HepG2 (cell line): ENCODE measurements at regions not wholly inside any gene's neighbourhood (a gene's known extent, or its start where the extent isn't known, plus 50 kb on each side); places are given as distances from the start of the nearest gene placed in this dataset.
A peak's percentile ranks its signal among the peaks of the same experiment; 100 is the strongest.

ENCODE experiments used
- ATAC-seq: fragments of 200-7000 bp; cut with Tn5 transposase; 3 replicates; pipeline ENCODE4 v1.9.1; 2020; ENCODE audit warnings: mild to moderate bottlenecking, moderate library complexity
- BruUV-seq: library from RNA; stranded (reverse); fragments of 400-500 nt; replicated peaks from 2 replicates; lab custom pipeline; 2021; lab: Mats Ljungman, UMichigan
- CTCF ChIA-PET: fragments of 300-600 bp; formaldehyde crosslinking; extraction: SDS; loops from one replicate; lab custom pipeline; 2021; ENCODE audit warnings: low total read pairs, inconsistent platforms, low intra/inter-chr PET ratio; lab: Yijun Ruan, JAX
- POLR2A ChIA-PET: fragments of 350-600 bp; sonication (Branson Sonifier 250); formaldehyde crosslinking; loops from one replicate; lab custom pipeline; 2020; ENCODE audit warnings: antibody characterized with exemption, inconsistent platforms; lab: Yijun Ruan, JAX
- DNase-seq: peaks from one replicate; pipeline ENCODE4 v3.0.0-alpha.2; 2015; ENCODE audit warnings: low spot score
- FAIRE-seq: peaks from 3 replicates; lab custom pipeline; 2011; peaks lifted over from hg19 to GRCh38; lab: Jason Lieb, UNC
- H2AFZ ChIP-seq: one replicate; pipeline ENCODE4 v1.6.1; 2011; ENCODE audit warnings: low read length, inconsistent platforms
- H3K27ac ChIP-seq: fragments of 300-600 bp; 3 replicates; pipeline ENCODE4 v1.8.0; 2011; ENCODE audit warnings: mixed run types, mild to moderate bottlenecking, mixed read lengths, low read length, inconsistent platforms; ENCODE audit not compliant: insufficient read depth; ENCODE audit errors: extremely low read length
- H3K27me3 ChIP-seq, 2 experiments: fragments of 200-600 bp in 1 of 2; 2 replicates in 1 of 2; 3 replicates in 1 of 2; pipeline versions ENCODE4 v1.6.0 to v1.8.0; 2011; ENCODE audit warnings: low read length in 2 of 2, mild to moderate bottlenecking in 2 of 2, moderate library complexity in 2 of 2, inconsistent platforms in 1 of 2; ENCODE audit not compliant: insufficient read depth in 2 of 2, control insufficient read depth in 1 of 2
- H3K36me3 ChIP-seq, 2 experiments: fragments of 200-600 bp in 1 of 2; replicated peaks in 1 of 2; 2 replicates in 1 of 2; 3 replicates in 1 of 2; pipeline versions ENCODE4 v1.5.1 to v1.8.0; 2011; ENCODE audit warnings: low read length in 2 of 2, inconsistent platforms in 1 of 2; ENCODE audit not compliant: insufficient read depth in 2 of 2, control insufficient read depth in 1 of 2
- H3K4me1 ChIP-seq: 2 replicates; pipeline ENCODE4 v1.5.1; 2012; ENCODE audit warnings: low read length, inconsistent platforms; ENCODE audit not compliant: insufficient read depth
- H3K4me2 ChIP-seq: 2 replicates; pipeline ENCODE4 v1.6.0; 2011; ENCODE audit warnings: low read depth, low read length, inconsistent platforms
- H3K4me3 ChIP-seq, 3 experiments: fragments of 200-600 bp in 1 of 3; sonication (generic), shearing (Covaris generic) in 1 of 3; replicated peaks in 1 of 3; 2 replicates each; pipeline ENCODE4 v1.5.1; 2011 to 2016; ENCODE audit warnings: low read length in 3 of 3, inconsistent platforms in 2 of 3, low read depth in 2 of 3, mild to moderate bottlenecking in 2 of 3, control low read depth in 1 of 3, mixed read lengths in 1 of 3; ENCODE audit not compliant: insufficient read depth in 1 of 3
- H3K79me2 ChIP-seq: one replicate; pipeline ENCODE4 v1.6.1; 2011; ENCODE audit warnings: low read length, inconsistent platforms; ENCODE audit not compliant: insufficient read depth
- H3K9ac ChIP-seq: 2 replicates; pipeline ENCODE4 v1.6.0; 2011; ENCODE audit warnings: mild to moderate bottlenecking, low read depth, low read length, inconsistent platforms; ENCODE audit not compliant: insufficient read depth
- H3K9me3 ChIP-seq: 2 replicates; pipeline ENCODE4 v1.5.1; 2012; ENCODE audit warnings: mild to moderate bottlenecking, low read length
- H4K20me1 ChIP-seq: 2 replicates; pipeline ENCODE4 v1.6.0; 2011; ENCODE audit warnings: inconsistent platforms, mild to moderate bottlenecking, low read length, moderate library complexity; ENCODE audit not compliant: insufficient read depth
- ZGPAT ChIP-seq: IDR thresholded peaks from 2 replicates; pipeline ENCODE4 v1.6.1; 2016; ENCODE audit warnings: mild to moderate bottlenecking
- ZNF160 ChIP-seq: sonication (generic); formaldehyde crosslinking; IDR thresholded peaks from 2 replicates; pipeline ENCODE4 v1.8.0; 2022; ENCODE audit warnings: mild to moderate bottlenecking, inconsistent platforms, missing genetic modification reagents
- WGBS: methylation state at CpG from one replicate; pipeline ENCODE4 v1.1.6; 2017; ENCODE audit warnings: low lambda C conversion rate; 5-methylcytosine and 5-hydroxymethylcytosine counted together
- in situ Hi-C: cut with HindIII; loops from 2 replicates; pipeline ENCODE4 v1.10.0; 2017; ENCODE audit warnings: low pct_unique_long_range_greater_than_20kb; ENCODE audit not compliant: extremely low pct_ligation_motif_present
- intact Hi-C: fragments of 100-400 bp; cut with micrococcal nuclease; formaldehyde crosslinking; loops from one replicate; pipeline ENCODE4 v1.10.0; 2022; ENCODE audit not compliant: unreplicated experiment
- TF ChIP-seq, protein P1 (sequence below): sonication (generic); formaldehyde crosslinking; IDR thresholded peaks from 2 replicates; pipeline ENCODE4 v1.4.0; 2020; ENCODE audit warnings: low read depth, missing genetic modification reagents

DNA sequence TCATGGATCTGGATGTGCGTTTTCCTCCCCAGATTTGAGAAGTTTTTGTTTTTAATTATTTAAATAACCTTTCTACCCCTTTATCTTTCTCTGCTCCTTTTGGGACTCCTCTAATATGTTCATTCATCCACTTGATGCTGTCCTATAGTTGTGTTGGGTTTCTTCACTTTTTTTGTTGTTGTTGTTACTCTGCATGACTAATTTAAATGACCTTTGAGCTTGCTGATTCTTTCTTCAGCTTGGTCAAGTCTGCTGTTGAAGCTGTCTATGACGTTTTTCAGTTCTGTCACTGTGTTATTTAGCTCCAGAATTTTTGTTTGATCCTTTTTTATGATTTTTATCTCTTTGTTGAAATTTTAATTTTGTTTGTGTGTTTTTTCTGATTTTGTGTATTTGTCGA lies 463.6 kb upstream of the ALCAM start:
- intact Hi-C loops (no loop called here), in situ Hi-C loops (no loop called here)
- CTCF ChIA-PET, result no interaction called here
- Histone ChIP-seq H3K4me3 (no peak overlapping the region), H3K36me3 (no peaks in the 10 kb centered on the region), H2AFZ (no peak overlapping the region), H3K27ac (no peak overlapping the region), H3K79me2 (no peaks in the 10 kb centered on the region), H3K9me3 (peaks cover 22% of the 10 kb centered on the region), H4K20me1 (no peaks in the 10 kb centered on the region), H3K27me3 (no peaks in the 10 kb centered on the region; a peak in 1 of 5 replicates), H3K9ac (no peak overlapping the region), H3K4me2 (no peak overlapping the region), H3K4me1 (no peaks in the 10 kb centered on the region)
- no TSS peak for BruUV-seq
- FAIRE-seq (no peak), DNase-seq (no peak), ATAC-seq (no peak)
- peak; percentile 96 for TF ChIP-seq ZNF160
- TF ChIP-seq, protein P1, sequence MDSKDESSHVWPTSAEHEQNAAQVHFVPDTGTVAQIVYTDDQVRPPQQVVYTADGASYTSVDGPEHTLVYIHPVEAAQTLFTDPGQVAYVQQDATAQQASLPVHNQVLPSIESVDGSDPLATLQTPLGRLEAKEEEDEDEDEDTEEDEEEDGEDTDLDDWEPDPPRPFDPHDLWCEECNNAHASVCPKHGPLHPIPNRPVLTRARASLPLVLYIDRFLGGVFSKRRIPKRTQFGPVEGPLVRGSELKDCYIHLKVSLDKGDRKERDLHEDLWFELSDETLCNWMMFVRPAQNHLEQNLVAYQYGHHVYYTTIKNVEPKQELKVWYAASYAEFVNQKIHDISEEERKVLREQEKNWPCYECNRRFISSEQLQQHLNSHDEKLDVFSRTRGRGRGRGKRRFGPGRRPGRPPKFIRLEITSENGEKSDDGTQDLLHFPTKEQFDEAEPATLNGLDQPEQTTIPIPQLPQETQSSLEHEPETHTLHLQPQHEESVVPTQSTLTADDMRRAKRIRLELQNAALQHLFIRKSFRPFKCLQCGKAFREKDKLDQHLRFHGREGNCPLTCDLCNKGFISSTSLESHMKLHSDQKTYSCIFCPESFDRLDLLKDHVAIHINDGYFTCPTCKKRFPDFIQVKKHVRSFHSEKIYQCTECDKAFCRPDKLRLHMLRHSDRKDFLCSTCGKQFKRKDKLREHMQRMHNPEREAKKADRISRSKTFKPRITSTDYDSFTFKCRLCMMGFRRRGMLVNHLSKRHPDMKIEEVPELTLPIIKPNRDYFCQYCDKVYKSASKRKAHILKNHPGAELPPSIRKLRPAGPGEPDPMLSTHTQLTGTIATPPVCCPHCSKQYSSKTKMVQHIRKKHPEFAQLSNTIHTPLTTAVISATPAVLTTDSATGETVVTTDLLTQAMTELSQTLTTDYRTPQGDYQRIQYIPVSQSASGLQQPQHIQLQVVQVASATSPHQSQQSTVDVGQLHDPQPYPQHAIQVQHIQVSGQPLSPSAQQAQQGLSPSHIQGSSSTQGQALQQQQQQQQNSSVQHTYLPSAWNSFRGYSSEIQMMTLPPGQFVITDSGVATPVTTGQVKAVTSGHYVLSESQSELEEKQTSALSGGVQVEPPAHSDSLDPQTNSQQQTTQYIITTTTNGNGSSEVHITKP, result no peak
- TF ChIP-seq ZGPAT, result no peak
- WGBS, result 0% methylated on average over 3 of the region's 3 CpGs
- POLR2A ChIA-PET, result no interaction called here
